Activated T-helper 17 cell treated with anti-CD3 and anti-CD28 coated beads, Interleukin-2, amount 50 U/mL, for 72 hours (primary cell): ENCODE measurements at regions not wholly inside any gene's neighbourhood (a gene's known extent, or its start where the extent isn't known, plus 50 kb on each side); places are given as distances from the start of the nearest gene placed in this dataset.
A peak's percentile ranks its signal among the peaks of the same experiment; 100 is the strongest.

Source experiments
- ATAC-seq: fragments of 150-1000 bp; cut with Tn5 transposase; replicated peaks from 2 replicates; pipeline ENCODE4 v1.10.0; 2021; ENCODE audit warnings: mild to moderate bottlenecking, moderate library complexity
- H3K27ac Mint-ChIP-seq: one replicate; pipeline ENCODE4 v1.8.0; 2022; ENCODE audit warnings: mixed read lengths
- H3K27me3 Mint-ChIP-seq: one replicate; pipeline ENCODE4 v1.8.0; 2022; ENCODE audit warnings: mixed read lengths
- H3K36me3 Mint-ChIP-seq: one replicate; pipeline ENCODE4 v1.8.0; 2022; ENCODE audit warnings: low read depth, mild to moderate bottlenecking, mixed read lengths
- H3K4me1 Mint-ChIP-seq: one replicate; pipeline ENCODE4 v1.8.0; 2022; ENCODE audit warnings: mixed read lengths
- H3K4me3 Mint-ChIP-seq: one replicate; pipeline ENCODE4 v1.8.0; 2022; ENCODE audit warnings: mild to moderate bottlenecking, mixed read lengths
- H3K9me3 Mint-ChIP-seq: one replicate; pipeline ENCODE4 v1.8.0; 2022; ENCODE audit warnings: mixed read lengths

- no peaks in the 10 kb centered on the region for H3K4me1 Mint-ChIP-seq
These were observed 713.3 kb upstream of the CBLB start for GRCh38 chr3:106582151-106582550.

GRCh38 chr3:106587551-106587950 lies 718.7 kb upstream of the CBLB start:
- no peaks in the 10 kb centered on the region for H3K27me3 Mint-ChIP-seq

More at GRCh38 chr3:106582151-106582550, 713.3 kb upstream of the CBLB start:
- H3K27ac Mint-ChIP-seq: no peak overlapping the region
- no peaks in the 10 kb centered on the region for H3K9me3 Mint-ChIP-seq
- H3K36me3 Mint-ChIP-seq: no peaks in the 10 kb centered on the region
- H3K27me3 Mint-ChIP-seq: no peaks in the 10 kb centered on the region
- ATAC-seq: no peak
- H3K4me3 Mint-ChIP-seq: no peak overlapping the region

GRCh38 chr3:106588739-106589138 lies 719.9 kb upstream of the CBLB start:
- Mint-ChIP-seq H3K4me1 (no peaks in the 10 kb centered on the region), H3K4me3 (no peak overlapping the region), H3K9me3 (no peaks in the 10 kb centered on the region), H3K27me3 (no peaks in the 10 kb centered on the region), H3K36me3 (no peaks in the 10 kb centered on the region), H3K27ac (no peak overlapping the region)
- ATAC-seq: no peak

More at GRCh38 chr3:106587551-106587950, 718.7 kb upstream of the CBLB start:
- H3K4me3 Mint-ChIP-seq: no peak overlapping the region
- no peaks in the 10 kb centered on the region for H3K36me3 Mint-ChIP-seq
- no peaks in the 10 kb centered on the region for H3K4me1 Mint-ChIP-seq
- no peaks in the 10 kb centered on the region for H3K9me3 Mint-ChIP-seq
- ATAC-seq: no peak
- no peak overlapping the region for H3K27ac Mint-ChIP-seq

GRCh38 chr3:106589311-106589942 lies 720.6 kb upstream of the CBLB start:
- Mint-ChIP-seq H3K4me3 (no peak overlapping the region), H3K4me1 (no peaks in the 10 kb centered on the region), H3K27me3 (no peaks in the 10 kb centered on the region), H3K9me3 (no peaks in the 10 kb centered on the region), H3K27ac (peak overlapping the region; percentile 44), H3K36me3 (no peaks in the 10 kb centered on the region)
- ATAC-seq: peak; percentile 47

- Mint-ChIP-seq H3K27ac (no peak overlapping the region), H3K36me3 (no peaks in the 10 kb centered on the region), H3K4me3 (no peak overlapping the region), H3K9me3 (no peaks in the 10 kb centered on the region), H3K27me3 (no peaks in the 10 kb centered on the region), H3K4me1 (no peaks in the 10 kb centered on the region)
- ATAC-seq: no peak
These were observed 721.4 kb upstream of the CBLB start for GRCh38 chr3:106590216-106590615.

GRCh38 chr3:106593381-106593780 lies 724.6 kb upstream of the CBLB start:
- no peaks in the 10 kb centered on the region for H3K4me1 Mint-ChIP-seq
- no peaks in the 10 kb centered on the region for H3K9me3 Mint-ChIP-seq
- ATAC-seq: peak; percentile 24
- no peaks in the 10 kb centered on the region for H3K36me3 Mint-ChIP-seq
- H3K27me3 Mint-ChIP-seq: no peaks in the 10 kb centered on the region
- H3K27ac Mint-ChIP-seq: no peak overlapping the region
- no peak overlapping the region for H3K4me3 Mint-ChIP-seq

- peak; percentile 79 for ATAC-seq
- Mint-ChIP-seq H3K4me1 (peaks cover 10% of the 10 kb centered on the region), H3K27me3 (no peaks in the 10 kb centered on the region), H3K36me3 (no peaks in the 10 kb centered on the region), H3K9me3 (peaks cover 8% of the 10 kb centered on the region), H3K27ac (peak overlapping the region; percentile 56), H3K4me3 (no peak overlapping the region)
These were observed 741.0 kb upstream of the CBLB start for GRCh38 chr3:106609666-106610301.

- Mint-ChIP-seq H3K27me3 (no peaks in the 10 kb centered on the region), H3K9me3 (peaks cover 8% of the 10 kb centered on the region), H3K27ac (peak overlapping the region; percentile 31), H3K36me3 (no peaks in the 10 kb centered on the region), H3K4me1 (peaks cover 10% of the 10 kb centered on the region), H3K4me3 (no peak overlapping the region)
- no peak for ATAC-seq
These were observed 741.6 kb upstream of the CBLB start for GRCh38 chr3:106610362-106610959.

GRCh38 chr3:106611116-106611515 lies 742.3 kb upstream of the CBLB start:
- ATAC-seq: no peak
- no peaks in the 10 kb centered on the region for H3K27me3 Mint-ChIP-seq
- peaks cover 8% of the 10 kb centered on the region for H3K9me3 Mint-ChIP-seq
- no peak overlapping the region for H3K4me3 Mint-ChIP-seq
- H3K27ac Mint-ChIP-seq: no peak overlapping the region
- peaks cover 10% of the 10 kb centered on the region for H3K4me1 Mint-ChIP-seq
- H3K36me3 Mint-ChIP-seq: no peaks in the 10 kb centered on the region

GRCh38 chr3:106611841-106612240 lies 743.0 kb upstream of the CBLB start:
- H3K27me3 Mint-ChIP-seq: no peaks in the 10 kb centered on the region
- ATAC-seq: no peak
- H3K4me3 Mint-ChIP-seq: no peak overlapping the region
- H3K9me3 Mint-ChIP-seq: peaks cover 8% of the 10 kb centered on the region
- H3K36me3 Mint-ChIP-seq: no peaks in the 10 kb centered on the region
- no peak overlapping the region for H3K27ac Mint-ChIP-seq
- H3K4me1 Mint-ChIP-seq: peaks cover 10% of the 10 kb centered on the region

- ATAC-seq: no peak
- Mint-ChIP-seq H3K4me1 (no peaks in the 10 kb centered on the region), H3K9me3 (peaks cover 9% of the 10 kb centered on the region), H3K27me3 (peaks cover under 1% of the 10 kb centered on the region), H3K36me3 (no peaks in the 10 kb centered on the region), H3K4me3 (no peak overlapping the region), H3K27ac (no peak overlapping the region)
These were observed 747.7 kb upstream of the CBLB start for GRCh38 chr3:106616556-106616955.

GRCh38 chr3:106617276-106617675 lies 748.5 kb upstream of the CBLB start:
- Mint-ChIP-seq H3K27me3 (peaks cover 4% of the 10 kb centered on the region), H3K4me1 (no peaks in the 10 kb centered on the region), H3K27ac (no peak overlapping the region), H3K4me3 (no peak overlapping the region), H3K36me3 (no peaks in the 10 kb centered on the region), H3K9me3 (peaks cover 13% of the 10 kb centered on the region)
- ATAC-seq: no peak

GRCh38 chr3:106620646-106621045 lies 751.8 kb upstream of the CBLB start:
- peaks cover 16% of the 10 kb centered on the region for H3K9me3 Mint-ChIP-seq
- H3K36me3 Mint-ChIP-seq: no peaks in the 10 kb centered on the region
- no peak for ATAC-seq
- H3K27me3 Mint-ChIP-seq: peaks cover 4% of the 10 kb centered on the region
- no peak overlapping the region for H3K4me3 Mint-ChIP-seq
- no peak overlapping the region for H3K27ac Mint-ChIP-seq
- no peaks in the 10 kb centered on the region for H3K4me1 Mint-ChIP-seq

- Mint-ChIP-seq H3K9me3 (peaks cover 16% of the 10 kb centered on the region), H3K4me3 (no peak overlapping the region), H3K27me3 (peaks cover 4% of the 10 kb centered on the region), H3K4me1 (no peaks in the 10 kb centered on the region), H3K27ac (no peak overlapping the region), H3K36me3 (no peaks in the 10 kb centered on the region)
- ATAC-seq: no peak
These were observed 753.1 kb upstream of the CCDC54 start for GRCh38 chr3:106624154-106624553.

GRCh38 chr3:106628407-106628806 lies 748.8 kb upstream of the CCDC54 start:
- peaks cover 12% of the 10 kb centered on the region for H3K9me3 Mint-ChIP-seq
- H3K4me1 Mint-ChIP-seq: no peaks in the 10 kb centered on the region
- ATAC-seq: no peak
- H3K27ac Mint-ChIP-seq: no peak overlapping the region
- no peaks in the 10 kb centered on the region for H3K36me3 Mint-ChIP-seq
- no peak overlapping the region for H3K4me3 Mint-ChIP-seq
- no peaks in the 10 kb centered on the region for H3K27me3 Mint-ChIP-seq
